ENCODE measurements at regions not wholly inside any gene's neighbourhood (a gene's known extent, or its start where the extent isn't known, plus 50 kb on each side); places are given as distances from the start of the nearest gene placed in this dataset.

- TF ChIP-seq POLR2A (IDR thresholded peaks at IDR 0.05) (no peak), CTCF (IDR thresholded peaks at IDR 0.05 in 4 of 5, conservative IDR thresholded peaks at IDR 0.05 in 1 of 5) (no peak)
Measured at GRCh38 chr1:29585656-29586055, 349.3 kb downstream of the PTPRU start.

Measured in gastrocnemius medialis (tissue), 4 donors.